Erythroblast (primary cell): ENCODE measurements at regions not wholly inside any gene's neighbourhood (a gene's known extent, or its start where the extent isn't known, plus 50 kb on each side); places are given as distances from the start of the nearest gene placed in this dataset.

ENCODE experiments used
- GATA1 ChIP-seq: IDR thresholded peaks from 2 replicates; pipeline ENCODE4 v1.6.1; 2011; ENCODE audit warnings: low read depth, mild to moderate bottlenecking, control low read depth, low read length, moderate library complexity
- POLR2A ChIP-seq: IDR thresholded peaks from 2 replicates; pipeline ENCODE4 v1.6.1; 2011; ENCODE audit warnings: mild to moderate bottlenecking, low read length

DNA sequence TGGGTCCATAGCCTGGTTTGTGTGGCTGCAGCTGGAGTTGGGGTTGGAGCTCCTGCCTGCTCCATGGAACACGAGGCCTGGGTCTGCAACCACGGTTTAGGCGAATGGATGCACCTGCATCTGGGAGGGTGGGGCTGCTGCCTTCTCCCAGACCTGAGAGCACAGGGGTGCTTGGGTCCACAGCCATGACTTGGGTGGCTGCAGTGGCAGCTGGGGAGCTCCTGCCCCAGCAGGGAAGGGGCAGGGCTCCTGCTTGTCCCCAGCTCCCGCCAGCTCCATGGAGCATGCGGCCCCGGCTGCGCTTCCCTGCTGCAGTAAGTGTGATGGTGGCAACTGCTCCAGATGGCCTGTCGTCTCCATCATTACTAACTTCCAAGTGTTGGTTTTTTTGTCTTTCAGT, 571.1 kb upstream of the LRRN3 start:
- TF ChIP-seq POLR2A, result no peak
- no peak for TF ChIP-seq GATA1
